GM13977 (cell line): ENCODE measurements at regions not wholly inside any gene's neighbourhood (a gene's known extent, or its start where the extent isn't known, plus 50 kb on each side); places are given as distances from the start of the nearest gene placed in this dataset.

Experiments used
- DNase-seq: peaks from one replicate; pipeline ENCODE4 v3.0.0; 2012; ENCODE audit warnings: low spot score
- CTCF ChIP-seq: IDR thresholded peaks from 2 replicates; pipeline ENCODE4 v1.5.1; 2012; ENCODE audit warnings: mild to moderate bottlenecking, control low read depth; ENCODE audit not compliant: insufficient read depth; ENCODE audit errors: extremely low read depth, missing control alignments
- in situ Hi-C: fragments of 300-500 bp; cut with MboI; formaldehyde crosslinking; loops from one replicate; pipeline ENCODE4 v1.12.0; 2022; ENCODE audit warnings: low sequenced_read_pairs, low pct_unique_long_range_greater_than_20kb, mixed read lengths, inconsistent platforms; ENCODE audit not compliant: unreplicated experiment

GRCh38 chr20:57988422-57988821, 240.0 kb downstream of the ANKRD60 start:
- no peak for TF ChIP-seq CTCF
- in situ Hi-C loops = no loop called here

GRCh38 chr20:57987659-57988058, 240.8 kb downstream of the ANKRD60 start:
- no peak for TF ChIP-seq CTCF
- no peak for DNase-seq
- in situ Hi-C loops = no loop called here

More at GRCh38 chr20:57988422-57988821, 240.0 kb downstream of the ANKRD60 start:
- DNase-seq = no peak

- TF ChIP-seq CTCF = no peak
- in situ Hi-C loops = no loop called here
- DNase-seq = no peak
These were observed 241.8 kb downstream of the ANKRD60 start for GRCh38 chr20:57986666-57987065.

GRCh38 chr20:57985278-57985677, 243.2 kb downstream of the ANKRD60 start:
- TF ChIP-seq CTCF = no peak
- DNase-seq = no peak
- in situ Hi-C loops = no loop called here

- DNase-seq = no peak
- no peak for TF ChIP-seq CTCF
- in situ Hi-C loops = no loop called here
These were observed 245.4 kb downstream of the ANKRD60 start for GRCh38 chr20:57983082-57983481.

GRCh38 chr20:57980506-57980905, 247.9 kb downstream of the ANKRD60 start:
- DNase-seq = no peak
- in situ Hi-C loops = no loop called here
- no peak for TF ChIP-seq CTCF

GRCh38 chr20:57977569-57977968, 250.9 kb downstream of the ANKRD60 start:
- in situ Hi-C loops = no loop called here
- no peak for DNase-seq
- no peak for TF ChIP-seq CTCF
